ENCODE measurements at regions not wholly inside any gene's neighbourhood (a gene's known extent, or its start where the extent isn't known, plus 50 kb on each side); places are given as distances from the start of the nearest gene placed in this dataset.

DNA sequence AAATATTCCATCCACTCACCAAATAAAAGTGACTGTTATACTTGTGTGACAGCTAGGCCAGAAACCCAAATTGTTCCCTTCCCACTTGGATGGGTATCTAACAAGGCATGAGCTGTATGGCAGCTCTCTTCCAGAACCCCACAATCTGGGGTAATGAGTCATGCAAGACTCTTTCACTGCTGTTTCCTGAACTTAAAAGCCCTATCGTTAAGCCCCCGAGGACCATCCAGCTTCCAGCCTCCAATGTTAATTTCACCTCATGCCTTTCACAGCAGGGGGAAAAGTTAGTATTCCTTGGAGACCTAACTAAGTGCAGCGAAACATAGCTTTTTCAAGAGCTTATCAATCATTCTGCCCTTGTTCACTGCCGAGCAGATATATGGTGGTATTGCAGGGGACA lies 368.6 kb upstream of the HSFY2 start:
- DNase-seq (ENCODE audit: low read depth in 2 of 2) = no peak

- no peak for DNase-seq (ENCODE audit: low read depth in 2 of 2)
Observed at GRCh38 chrY:19140285-19140920, 366.9 kb upstream of the HSFY2 start.

- no peak for DNase-seq (ENCODE audit: low read depth in 2 of 2)
Observed at GRCh38 chrY:19134426-19134825, 360.9 kb upstream of the HSFY2 start.

DNA sequence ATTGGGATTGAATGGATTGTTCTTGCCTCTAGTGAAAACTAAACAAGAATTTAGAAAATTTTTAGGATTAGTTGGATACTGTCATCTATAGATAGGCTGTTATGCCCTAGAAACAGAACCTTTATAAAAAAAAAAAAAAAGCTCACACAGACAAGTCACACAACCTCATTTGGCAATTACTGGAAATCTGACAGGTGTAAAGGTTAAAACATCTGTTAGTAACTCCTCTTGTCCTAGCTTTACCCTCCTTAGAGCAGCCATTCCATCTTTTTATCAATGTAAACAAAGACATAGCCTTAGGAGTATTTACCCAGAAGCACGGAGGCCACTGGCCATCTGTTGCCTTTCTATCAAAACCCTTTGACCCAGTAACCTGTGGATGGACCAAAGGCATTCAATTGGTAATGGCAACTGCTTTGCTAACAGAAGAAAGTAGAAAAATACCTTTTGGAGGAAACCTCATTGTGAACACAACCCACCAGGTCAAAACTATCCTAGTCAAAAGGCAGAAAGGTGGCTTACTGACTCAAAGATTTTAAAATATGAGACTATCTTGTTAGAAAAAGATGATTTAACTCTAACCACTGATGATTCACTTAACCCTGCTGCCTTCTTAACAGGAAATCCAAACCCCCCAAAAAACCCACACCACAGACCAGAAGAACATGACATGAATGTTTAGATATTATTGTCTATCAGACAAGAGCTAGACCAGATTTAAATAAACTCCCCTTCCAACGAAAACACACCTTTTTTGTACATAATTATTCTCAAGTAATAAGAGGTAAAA lies 357.2 kb upstream of the HSFY2 start:
- no peak for DNase-seq (ENCODE audit: low read depth in 2 of 2)

DNA sequence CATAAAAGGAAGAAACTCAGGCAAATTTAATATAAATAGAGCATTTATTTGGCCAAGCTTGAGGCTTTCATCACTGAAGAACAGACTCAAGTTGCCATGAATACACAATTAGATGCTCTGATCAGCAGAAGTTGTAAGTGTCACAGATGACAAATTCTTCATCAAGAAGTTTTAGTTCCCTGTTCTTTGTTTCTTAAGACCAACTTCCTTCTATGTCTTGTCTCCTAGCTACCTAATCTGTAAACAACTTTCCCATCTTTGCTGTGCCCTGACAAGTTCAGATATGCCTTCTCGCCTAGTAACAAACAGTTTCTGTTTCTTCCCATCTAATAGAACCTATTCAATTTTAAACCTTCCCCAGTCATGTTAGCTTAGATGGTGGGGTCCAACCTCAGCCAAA lies 353.4 kb upstream of the HSFY2 start:
- no peak for DNase-seq (ENCODE audit: low read depth in 2 of 2)

- no peak for DNase-seq (ENCODE audit: low read depth in 2 of 2)
Observed at GRCh38 chrY:19124609-19125008, 351.1 kb upstream of the HSFY2 start.

DNA sequence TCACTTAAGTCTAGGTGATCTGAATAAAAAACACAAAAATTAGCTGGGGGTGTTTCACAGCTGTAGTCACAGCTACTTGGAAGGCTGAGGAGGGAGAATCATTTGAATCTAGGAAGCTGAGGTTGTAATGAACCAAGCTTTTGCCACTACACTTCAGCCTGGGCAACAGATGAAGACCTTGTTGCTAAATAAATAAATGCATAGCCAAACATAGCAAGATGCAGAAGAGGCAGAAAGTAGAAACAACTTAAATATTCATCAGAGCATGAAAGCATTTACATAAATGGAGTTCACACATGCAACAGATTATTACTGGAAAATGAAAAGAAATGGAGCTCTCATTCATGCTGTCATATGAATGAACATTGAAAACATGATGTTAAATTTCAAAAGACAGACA lies 348.9 kb upstream of the HSFY2 start:
- DNase-seq (ENCODE audit: low read depth in 2 of 2) = no peak

- DNase-seq (ENCODE audit: low read depth in 2 of 2) = no peak
Observed at GRCh38 chrY:19098349-19098748, 324.8 kb upstream of the HSFY2 start.

DNA sequence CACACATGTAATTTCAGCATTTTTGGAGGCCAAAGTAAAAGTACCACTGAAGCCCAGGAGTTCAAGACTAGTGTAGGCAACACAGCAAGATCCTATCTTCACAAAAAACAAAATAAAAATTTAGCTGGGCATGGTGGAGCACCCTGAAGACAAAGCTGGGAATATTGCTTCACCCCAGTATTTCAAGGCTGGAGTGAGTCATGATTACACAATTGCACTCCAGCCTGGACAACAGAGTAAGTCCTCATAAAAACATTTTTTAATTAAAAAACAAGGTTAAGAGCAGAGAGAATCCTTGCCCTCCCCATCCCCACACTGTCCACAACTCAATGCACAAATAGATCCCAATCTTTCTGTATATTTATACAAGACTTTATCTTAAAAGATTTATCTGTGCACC lies 321.9 kb upstream of the HSFY2 start:
- DNase-seq (ENCODE audit: low read depth in 2 of 2) = no peak

- no peak for DNase-seq (ENCODE audit: low read depth in 2 of 2)
Observed at GRCh38 chrY:19083006-19083405, 309.5 kb upstream of the HSFY2 start.

GRCh38 chrY:19077698-19078113 lies 304.2 kb upstream of the HSFY2 start:
- no peak for DNase-seq (ENCODE audit: low read depth in 2 of 2)

DNA sequence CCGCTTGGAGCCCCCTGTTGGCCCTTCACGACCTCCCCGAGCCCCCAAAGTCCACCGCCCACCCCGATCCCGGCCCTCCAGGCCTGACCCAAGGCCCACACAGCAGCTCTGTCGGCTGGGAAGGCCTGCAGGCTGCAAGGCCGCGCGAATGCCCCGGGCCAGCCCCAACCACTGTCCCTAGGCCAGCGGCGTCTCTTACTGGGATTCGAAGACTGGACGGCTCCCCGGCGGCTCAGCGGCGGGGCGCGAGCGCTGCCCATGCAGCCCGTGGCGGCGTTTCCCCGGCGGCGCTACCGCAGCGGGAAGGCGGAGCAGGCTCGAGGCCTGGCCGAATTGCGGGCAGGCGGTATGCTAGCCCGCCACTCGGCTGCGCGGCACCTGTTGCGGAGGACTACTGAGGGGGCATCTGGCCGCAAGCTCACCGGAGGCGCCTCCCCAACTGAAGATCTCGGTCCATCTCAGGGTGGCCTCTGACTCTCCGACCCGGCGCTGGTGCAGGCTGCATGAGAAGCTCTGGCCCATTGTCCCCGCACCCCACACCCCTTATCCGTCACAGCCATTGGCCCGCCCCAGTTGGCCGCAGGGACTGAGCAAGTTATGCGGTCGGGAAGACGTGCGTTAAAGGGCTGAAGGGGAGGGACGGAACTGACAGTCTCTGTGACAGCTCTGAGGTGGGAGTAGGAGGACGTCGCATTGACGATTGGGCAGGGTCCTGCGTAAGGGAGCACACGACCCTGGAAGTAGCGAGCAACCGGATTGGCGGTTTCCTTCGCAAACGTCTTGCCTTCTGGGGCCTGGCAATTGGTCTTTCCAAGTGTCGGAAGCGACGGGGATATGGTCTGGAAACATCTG lies 303.5 kb upstream of the HSFY2 start:
- no peak for DNase-seq (ENCODE audit: low read depth in 2 of 2)

DNA sequence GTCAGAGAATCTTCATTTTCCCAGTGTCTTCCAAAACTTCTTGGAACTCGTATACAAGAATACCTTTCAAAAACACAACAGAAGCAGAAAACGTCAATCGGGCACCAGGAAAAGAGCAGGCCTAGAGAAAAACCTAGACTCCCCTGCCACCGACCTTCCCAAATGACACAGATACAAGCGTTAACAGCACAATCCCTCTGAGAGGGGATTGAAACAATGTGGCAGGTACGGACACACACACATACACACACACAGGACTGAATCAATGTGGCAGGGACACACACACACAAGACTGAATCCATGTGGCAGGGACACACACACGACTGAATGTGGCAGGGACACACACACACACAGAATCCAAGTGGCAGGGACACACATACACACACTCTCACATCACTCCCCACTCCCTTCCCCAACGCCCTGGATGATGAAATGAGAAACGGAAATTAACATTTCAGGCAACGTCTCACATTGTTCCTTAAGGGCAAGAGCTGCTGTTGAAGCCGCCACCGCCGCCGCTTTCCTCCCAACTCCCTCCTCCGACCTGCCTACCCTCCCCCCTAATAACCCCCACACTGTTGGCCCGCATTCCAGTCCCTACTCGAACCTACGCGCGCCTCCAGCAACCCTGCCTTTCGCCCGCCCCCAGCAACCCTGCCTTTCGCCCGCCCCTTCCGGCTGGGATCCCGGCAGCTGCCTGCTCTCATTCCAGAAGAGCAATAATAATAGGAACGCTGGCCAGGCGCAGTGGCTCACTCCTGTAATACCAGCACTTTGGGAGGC lies 302.1 kb upstream of the HSFY2 start:
- DNase-seq (ENCODE audit: low read depth in 2 of 2) = no peak

- DNase-seq (ENCODE audit: low read depth in 2 of 2) = no peak
Observed at GRCh38 chrY:19067435-19067834, 293.9 kb upstream of the HSFY2 start.

GRCh38 chrY:19066447-19067190 lies 293.1 kb upstream of the HSFY2 start:
- no peak for DNase-seq (ENCODE audit: low read depth in 2 of 2)

- no peak for DNase-seq (ENCODE audit: low read depth in 2 of 2)
Observed at GRCh38 chrY:19065119-19065518, 291.6 kb upstream of the HSFY2 start.

DNA sequence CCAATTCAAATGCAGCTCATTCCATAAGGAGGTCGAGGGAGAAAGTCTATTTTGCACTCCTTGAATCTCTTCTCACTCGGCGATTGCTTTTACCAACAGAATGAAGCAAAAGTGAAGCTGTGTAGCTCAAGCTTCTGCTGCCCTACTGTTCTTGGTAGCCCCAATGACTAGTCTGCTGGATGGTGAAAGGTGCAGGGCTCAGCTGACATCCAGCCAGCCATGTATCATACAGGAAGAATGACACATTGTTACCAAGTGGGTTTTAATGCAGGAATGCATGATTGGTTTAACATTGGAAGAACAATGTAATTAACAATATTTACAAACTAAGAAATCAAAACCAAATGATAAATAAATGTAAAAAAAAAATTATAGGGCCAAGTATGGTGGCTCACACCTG lies 286.2 kb upstream of the HSFY2 start:
- no peak for DNase-seq (ENCODE audit: low read depth in 2 of 2)

DNA sequence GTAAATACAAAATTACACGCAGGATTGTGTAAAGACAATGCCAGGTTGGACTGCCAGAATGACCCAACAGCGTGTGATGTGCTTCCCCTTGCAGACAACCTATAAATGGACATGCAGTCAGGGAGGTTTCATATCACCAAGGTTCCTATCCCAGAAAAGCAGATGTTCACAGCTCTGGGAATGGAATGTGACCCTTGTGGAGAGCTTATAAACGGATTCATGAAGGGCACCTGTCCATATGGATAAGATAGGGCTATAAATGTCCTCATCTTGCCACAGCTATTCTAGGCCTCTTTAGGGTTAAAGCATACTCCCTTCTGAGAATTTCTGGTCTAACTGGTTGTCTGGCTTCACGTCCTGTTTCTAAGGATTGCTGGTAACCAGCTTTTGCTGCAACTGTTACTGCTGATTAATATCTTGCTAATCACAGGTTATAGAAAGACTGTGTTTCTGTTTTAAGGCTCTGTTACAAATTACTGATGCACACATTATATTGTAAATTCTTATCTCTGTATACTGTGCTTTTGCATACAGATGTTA lies 285.4 kb upstream of the HSFY2 start:
- DNase-seq (ENCODE audit: low read depth in 2 of 2) = no peak

- no peak for DNase-seq (ENCODE audit: low read depth in 2 of 2)
Observed at GRCh38 chrY:19056138-19056469, 282.6 kb upstream of the HSFY2 start.

DNA sequence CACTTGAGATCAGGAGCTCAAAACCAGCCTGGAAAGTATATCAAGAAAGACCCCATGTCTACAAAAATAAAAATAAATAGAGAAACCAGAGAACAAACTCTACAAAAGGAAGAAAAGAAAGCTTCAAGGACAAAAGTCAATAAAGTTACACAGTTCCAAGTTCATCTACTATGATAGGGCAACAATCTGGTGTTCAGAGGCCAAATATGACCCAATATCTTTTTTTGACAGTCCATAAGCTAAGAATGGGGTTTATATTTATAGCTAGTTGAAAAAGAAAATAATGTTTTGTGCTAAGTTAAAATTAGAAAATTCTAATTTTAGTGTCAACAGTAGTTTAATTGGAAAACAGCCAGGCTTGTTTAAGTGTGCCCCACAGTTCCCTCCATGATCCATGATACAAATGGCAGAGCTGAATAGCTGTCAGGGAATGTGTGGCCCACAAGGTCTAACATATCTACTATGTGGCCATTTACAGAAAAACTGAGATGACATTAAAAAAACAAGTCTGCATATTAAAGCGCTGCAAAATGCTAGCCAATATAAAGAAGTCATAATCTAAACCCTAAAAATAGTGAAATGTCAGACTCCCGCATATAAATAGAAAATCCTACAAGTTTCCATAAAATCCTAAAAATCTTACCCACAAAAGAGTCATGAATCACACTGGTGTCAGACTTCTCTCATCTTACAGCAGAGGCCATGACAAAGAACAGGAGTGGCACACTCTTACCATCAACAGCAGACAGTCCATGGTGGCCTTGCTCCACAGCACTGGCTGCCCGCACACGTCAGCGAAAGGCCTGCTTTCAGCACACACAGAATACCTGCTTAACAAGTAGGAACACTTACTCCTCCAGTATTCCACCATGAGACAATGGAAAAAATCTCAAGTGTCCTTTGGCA lies 281.9 kb upstream of the HSFY2 start:
- DNase-seq (ENCODE audit: low read depth in 2 of 2) = no peak

Data from stimulated activated CD4-positive, alpha-beta T cell treated with anti-CD3 and anti-CD28 coated beads, Interleukin-15, amount 100 ng/mL, for 48 hours (primary cell).